GM19397 (cell line): ENCODE measurements at regions not wholly inside any gene's neighbourhood (a gene's known extent, or its start where the extent isn't known, plus 50 kb on each side); places are given as distances from the start of the nearest gene placed in this dataset.

Experiments used
- ATAC-seq: cut with Tn5 transposase; IDR thresholded peaks from one replicate; pipeline ENCODE4 v1.9.1; 2021; ENCODE audit warnings: mild to moderate bottlenecking, moderate library complexity; ENCODE audit not compliant: unreplicated experiment

DNA sequence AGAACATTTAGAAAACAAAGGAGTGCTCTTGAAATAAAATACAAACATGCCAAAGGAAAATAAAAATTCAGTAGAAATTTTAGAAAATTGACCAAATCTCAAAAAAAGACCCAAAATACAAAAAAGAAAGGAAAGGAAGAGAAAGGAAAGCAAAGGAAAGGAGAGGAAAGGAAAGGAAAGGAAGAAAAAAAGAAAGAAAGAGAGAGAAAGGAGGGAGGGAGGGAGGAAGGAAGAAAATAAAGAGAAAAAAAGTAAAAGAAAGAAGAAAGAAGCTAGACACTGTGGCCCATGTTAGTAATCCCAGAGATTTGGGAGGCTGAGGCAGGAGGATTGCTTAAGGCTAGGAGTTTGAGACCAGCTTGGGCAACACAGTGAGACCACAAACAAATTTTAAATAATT lies 500.1 kb upstream of the VRK2 start:
- ATAC-seq, result no peak

DNA sequence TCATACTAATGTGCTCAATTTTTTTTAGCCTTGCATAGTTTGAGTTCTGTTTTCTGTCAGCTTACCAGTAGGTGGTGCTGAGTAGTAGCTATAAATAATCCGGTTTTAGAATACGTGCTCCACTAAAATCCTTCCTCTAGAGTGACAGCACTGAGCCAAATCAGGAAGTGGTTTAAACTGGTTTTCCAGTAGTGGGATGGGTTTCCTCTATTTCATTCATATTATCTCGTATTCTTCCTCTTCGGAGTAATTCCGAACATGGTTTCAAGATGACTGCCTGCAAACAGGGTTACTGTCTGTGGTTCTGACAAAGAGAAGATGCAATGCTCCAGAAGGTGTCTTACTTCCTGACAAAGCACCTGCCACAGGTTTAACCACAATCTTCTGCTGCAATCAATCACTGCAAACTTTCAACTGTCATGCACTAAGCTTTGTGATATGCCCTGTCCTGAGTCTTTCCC lies 496.9 kb upstream of the VRK2 start:
- ATAC-seq, result peak; percentile 57

DNA sequence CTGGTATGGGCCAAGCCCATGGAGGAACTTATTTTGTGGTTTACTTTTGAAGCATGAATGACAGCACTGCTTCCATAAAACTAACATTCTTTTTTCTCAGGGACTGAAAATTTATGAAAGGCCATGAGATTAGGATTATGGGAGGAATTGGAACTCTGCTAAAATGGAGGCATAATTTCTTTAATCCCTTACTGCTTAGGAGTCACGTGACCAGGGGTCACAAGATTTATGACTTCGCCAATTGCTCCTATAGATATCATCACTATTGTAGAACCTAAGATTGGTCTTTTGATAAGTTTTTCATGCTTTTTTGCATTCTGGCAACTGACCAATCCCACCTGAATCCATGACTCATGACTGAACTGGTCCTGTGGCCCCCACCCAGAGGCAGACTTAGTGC lies 495.7 kb upstream of the VRK2 start:
- ATAC-seq, result no peak

DNA sequence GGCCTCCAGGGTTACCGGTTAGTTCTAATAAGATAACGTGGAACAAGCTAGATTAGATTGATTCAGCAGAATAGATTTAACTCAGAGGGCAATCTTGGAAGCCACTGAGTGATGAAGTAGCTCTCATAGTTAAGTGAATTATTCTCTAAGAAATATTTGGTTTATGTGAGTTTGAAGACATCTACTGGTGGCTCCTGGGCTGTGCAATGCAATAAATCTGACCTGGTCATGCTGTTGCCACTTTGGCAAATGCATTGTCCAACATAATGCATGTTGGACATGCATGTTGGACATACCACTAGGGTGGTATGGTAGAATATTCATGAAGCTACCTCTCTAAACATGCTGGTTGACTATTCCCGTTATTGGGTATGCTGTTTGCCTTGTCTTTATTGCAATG lies 493.7 kb upstream of the VRK2 start:
- ATAC-seq, result no peak

DNA sequence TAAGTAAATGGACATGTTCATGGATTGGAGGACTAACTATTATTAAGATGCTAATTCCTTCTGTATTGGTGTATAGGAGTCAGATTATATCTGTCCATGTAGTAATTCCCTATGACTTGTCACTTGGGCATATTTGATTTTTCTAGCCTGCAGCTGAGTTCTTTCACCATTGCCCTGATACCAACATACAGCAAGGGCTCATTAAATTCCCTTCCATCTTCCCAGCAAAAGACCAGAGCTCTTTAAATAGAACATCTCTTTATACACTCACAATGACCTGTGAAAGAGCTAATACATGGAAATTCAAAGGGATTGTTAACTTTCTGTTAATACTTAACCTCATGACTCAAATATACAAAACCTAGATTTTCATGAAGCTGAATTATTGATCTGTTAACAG lies 492.3 kb upstream of the VRK2 start:
- ATAC-seq, result no peak

DNA sequence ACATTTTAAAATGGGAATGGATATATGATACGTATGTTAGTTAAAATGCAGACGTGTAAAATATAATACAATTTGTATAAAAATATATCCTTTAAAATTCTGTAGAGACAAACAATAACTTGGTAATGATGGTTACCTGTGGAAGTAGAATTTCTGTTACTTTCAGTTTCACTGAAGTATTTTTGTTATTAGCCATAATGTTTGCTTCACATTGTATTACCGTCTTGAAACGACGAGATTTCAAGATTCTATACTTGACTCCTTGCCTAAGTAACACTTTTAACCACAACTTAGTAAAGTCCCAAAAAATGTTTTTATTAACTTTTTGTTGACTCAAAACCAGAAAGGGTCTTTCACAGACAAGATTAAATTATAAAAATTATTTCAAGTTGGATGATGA lies 488.3 kb upstream of the VRK2 start:
- no peak for ATAC-seq

DNA sequence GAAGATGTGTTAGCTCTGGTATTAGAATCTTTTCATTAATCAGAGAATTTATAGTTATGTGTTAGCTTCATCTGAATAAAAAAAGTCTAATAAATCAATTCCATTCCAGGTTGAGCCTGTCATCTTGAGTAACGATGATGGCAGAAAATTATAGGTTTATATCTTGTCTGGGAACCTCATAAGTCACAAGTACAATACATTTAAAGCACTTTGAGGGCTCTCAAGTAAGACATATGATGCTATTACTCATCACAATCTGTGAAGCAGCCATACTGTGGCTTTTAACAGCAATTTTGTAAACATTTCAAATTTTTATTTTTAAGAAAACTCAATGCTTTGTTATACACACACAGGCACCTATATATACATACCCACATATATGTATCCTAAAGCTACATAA lies 484.1 kb upstream of the VRK2 start:
- ATAC-seq, result no peak

DNA sequence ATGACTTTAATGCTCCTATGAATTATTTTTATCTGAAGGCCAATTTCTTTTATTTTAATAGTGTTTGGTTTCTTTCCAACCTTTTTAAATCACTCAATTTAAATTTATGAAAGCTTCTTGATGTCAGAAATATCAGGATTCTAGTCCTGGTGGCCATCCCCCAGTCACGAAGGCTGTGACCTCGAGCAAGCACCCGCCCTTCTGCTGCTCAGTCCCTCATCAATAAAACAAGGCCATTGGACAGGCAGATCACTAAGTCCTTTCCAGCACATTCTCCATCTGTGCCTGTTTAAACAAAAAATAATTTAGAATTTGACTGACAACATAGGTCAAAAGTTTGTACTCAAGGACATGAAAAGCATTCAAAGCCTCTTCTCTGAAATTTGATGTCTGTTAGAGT lies 483.6 kb upstream of the VRK2 start:
- no peak for ATAC-seq

DNA sequence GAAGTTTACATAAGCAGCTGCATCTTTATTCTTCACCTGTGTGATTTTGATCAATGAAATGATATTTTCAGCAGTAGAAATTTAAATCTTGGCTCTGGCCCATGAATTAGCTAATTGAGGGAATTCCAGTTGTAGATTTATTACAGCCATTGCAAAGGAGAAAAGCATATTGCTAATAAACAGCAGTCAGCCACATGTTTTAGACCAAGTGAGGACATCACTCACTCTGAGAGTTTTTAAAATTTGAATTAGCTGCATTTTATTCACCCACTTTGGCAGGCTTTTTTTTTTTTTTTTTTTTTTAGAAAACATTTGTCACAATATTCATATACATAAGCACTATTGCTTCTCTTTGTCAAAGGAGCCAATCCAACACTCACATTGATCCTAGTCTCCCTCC lies 479.4 kb upstream of the VRK2 start:
- no peak for ATAC-seq

DNA sequence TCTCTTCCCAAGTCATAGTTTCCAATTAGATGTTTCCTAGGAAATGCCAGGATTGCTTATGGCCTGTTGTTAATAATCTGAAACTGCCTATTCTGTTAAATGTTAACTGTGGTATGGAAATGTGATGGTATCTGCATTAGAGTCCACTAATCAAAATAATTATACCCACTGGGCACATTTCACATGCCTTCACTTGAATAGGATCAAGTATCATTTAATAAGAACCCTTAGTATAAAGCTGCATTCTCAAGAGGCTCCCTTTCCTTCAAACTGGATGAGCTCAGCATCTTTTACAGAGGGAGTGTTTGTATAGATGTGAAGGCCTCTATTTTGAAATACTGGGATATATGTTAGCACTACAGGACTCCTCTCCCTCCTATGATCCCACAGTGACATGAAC lies 477.2 kb upstream of the VRK2 start:
- no peak for ATAC-seq

DNA sequence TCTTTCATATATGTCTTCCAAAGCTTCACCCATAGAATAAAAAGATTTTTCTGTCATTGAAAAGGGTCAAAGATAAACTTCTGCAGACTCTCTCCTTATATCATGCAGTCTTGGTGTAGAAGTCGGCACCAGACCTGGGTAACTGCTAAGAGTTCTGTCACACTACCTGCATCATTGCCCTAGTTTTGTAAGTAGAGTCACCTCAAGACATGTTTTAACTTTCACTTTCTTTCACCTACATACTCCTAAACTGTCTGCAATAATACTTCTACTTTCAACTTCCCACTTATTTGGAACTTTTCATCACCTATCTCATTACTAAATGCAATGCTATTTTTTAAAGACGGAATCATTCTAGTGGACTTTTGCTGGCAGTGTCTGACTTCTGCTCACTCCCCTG lies 475.6 kb upstream of the VRK2 start:
- ATAC-seq, result no peak

DNA sequence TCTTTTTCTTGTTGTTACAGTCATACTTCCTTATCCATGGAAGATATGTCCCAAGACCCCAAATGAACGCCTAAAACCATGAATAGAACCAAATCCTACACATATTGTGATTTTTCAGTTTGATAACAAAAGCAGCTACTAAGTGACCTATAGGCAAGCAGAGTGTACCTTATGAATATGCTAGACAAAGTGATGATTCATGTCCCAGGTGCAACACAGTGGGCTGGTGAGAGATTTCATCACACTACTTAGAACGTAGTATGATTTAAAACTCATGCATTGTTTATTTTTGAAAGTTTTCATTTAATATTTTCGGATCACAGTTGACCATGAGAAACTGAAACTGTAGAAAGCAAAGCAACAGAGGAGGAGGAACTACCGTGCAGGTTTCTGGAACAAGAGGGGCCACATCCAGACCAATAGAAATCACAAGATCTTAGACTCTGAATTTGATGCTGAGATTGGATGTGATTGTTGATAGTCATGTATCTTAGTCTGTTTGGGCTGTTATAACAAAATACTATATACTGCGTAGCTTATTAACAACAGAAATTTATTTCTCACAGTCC lies 470.8 kb upstream of the VRK2 start:
- ATAC-seq, result no peak

DNA sequence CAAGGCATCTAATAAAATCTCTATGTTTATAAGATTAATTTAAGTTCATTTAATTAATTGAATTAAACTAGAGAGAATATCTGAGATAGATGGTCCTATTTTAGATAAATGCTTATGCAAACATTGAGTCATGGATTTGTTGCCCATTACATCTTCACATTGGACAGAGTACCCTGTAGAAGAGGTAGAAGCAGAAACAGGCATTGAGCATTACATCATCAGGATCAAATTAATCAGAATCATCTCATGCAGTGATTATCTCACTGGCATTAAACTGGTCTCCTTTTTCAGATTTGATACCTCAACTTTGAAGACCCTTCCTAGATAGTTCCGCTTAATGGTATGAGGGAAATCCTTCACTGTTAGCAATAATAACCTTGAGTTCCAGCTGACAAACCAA lies 469.6 kb upstream of the VRK2 start:
- ATAC-seq, result no peak

DNA sequence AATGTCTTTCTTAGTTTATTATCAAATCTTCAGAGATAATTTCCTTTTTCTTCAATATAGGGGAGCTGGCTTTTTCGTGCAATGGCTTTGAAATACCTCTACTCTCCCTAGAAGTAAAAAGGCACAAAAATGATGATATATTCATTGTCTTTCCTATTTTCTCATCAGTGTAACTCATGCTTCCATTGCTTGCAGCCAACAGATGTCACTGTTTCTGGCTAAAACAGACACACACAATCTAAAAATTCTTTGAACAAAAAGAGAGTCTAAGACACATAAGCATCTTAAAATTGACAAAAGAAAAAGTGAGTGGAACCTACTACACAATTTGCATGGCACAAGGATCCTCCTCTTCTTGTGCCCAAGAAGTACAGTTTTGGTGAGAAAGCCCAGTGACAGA lies 448.7 kb upstream of the VRK2 start:
- no peak for ATAC-seq

DNA sequence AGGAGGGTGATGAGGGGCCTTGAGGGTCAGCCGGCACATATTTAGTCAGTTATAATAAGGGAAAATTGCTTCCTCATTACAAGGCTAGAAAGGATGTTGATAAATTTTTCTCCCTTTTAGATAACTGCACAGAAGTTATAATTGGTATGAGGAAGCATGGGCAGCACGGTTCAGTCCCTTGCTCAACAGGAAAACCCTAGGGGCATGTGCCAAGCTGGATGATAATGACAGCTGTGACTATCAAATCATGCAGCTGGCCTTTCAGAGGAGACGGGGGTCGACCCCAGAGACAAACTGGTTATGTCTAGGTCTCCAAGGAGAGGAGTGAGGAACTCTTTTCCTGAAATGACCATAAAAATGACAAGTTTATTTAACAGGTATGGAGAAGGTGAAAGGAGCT lies 448.1 kb upstream of the VRK2 start:
- no peak for ATAC-seq

DNA sequence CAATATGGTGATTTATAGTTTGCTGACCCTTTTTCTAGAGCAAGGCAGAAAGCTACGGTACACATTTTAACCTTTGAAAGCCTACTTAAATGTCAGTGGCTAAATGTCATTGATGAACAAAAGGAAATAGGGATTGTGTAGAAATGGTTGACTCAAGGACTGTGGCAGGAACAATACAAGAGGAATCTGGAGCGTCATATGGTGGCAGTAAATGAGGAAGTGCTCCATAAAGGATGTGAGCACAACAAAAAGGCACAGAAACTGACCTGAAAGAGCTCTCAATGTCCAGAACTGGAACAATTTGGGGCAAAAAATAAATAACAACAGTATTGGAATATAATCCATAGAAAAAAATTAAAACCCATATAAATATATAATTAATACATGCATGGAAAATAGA lies 443.9 kb upstream of the VRK2 start:
- ATAC-seq, result no peak

DNA sequence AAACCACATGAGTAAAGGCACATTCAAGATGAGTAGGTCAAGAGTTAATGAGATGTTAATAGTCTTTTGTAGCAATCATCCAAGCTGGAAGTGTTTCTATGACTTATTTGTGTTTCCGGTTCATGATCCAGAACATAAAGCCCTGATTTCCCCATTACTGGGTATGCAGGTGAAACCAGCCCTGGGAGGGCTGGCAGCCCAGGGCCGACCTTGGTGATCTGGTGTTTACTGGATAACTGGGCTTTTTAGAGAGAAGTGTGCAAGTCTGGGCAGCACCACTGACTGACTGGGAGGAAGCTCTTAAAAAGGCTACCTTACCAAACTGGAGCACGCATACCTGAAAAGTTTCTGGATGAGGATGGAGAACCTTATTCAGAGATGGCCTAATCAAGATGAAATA lies 431.6 kb upstream of the VRK2 start:
- no peak for ATAC-seq

DNA sequence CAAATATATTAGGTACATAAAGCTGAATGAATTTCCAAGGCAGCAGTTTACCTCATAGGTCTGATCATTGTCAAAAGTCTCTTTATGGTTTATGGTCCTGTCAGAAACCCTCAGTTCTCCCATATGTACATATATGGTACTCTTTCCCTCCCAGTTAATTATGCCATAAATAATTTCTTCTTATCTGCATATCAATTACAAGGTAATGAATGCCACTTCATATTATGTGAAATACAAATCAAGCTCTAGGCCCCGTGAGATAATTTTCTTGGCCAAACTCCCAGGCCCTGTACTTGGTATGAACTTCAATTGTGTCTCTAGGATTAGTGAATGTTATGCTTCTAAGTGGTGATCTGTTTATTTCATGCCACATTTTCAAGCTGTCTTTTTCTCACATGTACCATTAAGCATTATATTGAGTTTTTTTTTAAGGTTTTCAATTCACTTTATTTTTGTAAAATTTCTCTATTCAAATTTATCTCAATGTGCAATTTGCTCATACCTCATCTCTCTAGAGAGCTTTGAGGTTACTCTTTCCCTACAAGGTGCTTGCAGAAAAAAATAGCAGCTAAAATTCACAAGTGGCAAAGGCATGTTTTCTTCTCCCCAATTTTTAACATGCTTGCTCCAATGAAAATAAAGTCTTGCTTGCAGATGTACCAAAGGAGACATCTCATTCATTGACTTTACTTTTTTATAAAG lies 430.6 kb upstream of the VRK2 start:
- no peak for ATAC-seq

DNA sequence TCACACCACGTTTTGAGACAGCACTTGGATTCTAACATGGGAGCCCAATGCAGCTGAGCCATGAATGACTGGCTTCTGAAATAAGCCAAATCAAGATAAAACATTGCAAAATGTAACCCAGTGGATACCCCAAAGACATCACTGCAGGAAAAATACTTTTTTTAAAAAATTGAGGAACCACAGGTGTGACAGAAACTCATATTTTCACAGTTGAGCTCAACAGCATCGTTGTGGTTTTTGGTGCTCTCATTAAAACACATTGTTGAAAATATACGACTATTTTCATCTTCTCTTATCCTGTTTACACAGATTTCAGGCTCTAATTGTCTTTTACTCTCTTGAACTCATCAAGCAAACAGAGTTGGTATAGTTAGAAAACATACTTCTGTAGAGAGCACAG lies 429.3 kb upstream of the VRK2 start:
- no peak for ATAC-seq

DNA sequence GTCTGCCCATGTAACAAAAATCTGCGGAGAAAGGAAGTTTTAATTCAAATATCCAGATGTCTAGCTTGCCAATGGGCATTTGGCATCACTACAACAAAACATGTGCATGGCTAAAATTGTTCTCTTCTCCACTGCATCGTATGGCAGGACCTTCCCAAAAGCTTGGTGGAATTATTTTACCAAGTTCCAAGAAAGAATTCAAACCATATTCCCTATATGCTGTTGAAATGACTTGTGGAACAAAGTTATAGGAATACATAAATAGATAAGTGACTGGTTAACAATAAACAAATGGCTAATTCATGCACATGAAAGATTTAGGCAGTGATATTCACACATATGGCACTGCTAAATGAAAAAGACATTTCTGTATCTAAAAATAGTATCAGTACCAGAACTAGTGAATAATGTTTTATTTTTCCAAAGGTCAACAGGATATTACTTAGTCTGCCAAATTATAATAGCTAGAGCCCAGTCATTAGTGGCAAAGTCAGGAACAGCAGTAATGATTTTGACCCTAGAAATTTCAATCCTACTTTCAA lies 425.4 kb upstream of the VRK2 start:
- no peak for ATAC-seq

DNA sequence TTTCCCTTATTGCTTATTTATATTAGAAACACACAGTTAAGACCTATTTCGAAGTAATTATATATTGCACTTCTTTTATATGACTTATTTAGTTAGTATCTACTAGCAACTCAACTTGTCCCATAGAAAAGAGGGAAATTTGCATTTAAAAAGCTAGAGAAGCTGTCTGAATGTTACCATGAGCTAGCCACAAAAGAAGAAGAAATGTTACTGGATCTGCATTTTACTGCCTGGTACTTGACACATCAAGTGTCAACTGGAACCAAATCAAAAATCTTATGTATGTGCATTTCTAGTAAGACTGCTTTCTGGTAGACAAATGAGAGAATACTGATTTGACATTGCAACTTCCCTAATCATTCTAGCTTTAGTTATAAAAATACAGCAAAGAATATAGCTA lies 424.6 kb upstream of the VRK2 start:
- no peak for ATAC-seq

DNA sequence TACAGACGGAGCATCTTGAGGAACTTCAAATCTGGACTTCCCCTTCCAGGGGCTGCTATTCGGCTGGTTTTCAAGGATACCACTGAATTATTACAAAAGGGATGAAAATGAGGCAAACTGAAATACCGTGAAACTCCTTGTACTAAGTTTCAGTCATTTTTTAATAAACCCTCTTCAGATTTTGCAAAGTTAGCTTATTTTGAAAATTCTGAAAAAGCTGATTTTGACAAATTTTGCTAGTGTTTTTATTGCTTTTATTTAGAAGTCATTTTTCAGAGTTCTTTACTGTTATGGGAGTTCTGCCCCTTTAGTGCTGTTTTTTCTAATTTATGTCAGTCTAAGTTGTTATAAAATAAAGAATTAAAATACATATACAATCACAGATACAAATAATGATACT lies 390.4 kb upstream of the VRK2 start:
- ATAC-seq, result no peak

DNA sequence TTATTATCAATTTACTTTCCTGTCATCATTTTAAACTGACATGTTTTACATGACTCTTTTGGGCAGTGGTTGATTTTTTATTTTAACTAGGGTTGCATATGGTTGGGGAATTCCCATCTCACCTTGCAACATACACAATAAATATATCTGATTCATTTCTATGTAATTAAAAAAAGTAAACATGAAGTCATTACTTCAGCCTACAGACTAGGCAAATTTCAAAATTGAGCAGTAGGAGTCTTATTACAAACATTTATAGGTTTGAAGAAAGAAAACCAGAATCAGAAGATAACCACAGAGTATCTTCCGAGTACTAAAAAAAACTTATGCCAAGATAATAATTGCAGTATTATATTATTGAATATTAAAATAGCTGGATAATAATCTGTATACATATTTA lies 377.0 kb upstream of the VRK2 start:
- ATAC-seq, result no peak
